Nephron progenitor cell (in vitro differentiated cells): ENCODE measurements at regions not wholly inside any gene's neighbourhood (a gene's known extent, or its start where the extent isn't known, plus 50 kb on each side); places are given as distances from the start of the nearest gene placed in this dataset.

Experiments
- DNase-seq: peaks from one replicate; pipeline ENCODE4 v3.0.0; 2021
- H3K27ac Mint-ChIP-seq: 2 replicates; pipeline ENCODE4 v1.8.0; 2021; ENCODE audit warnings: mild to moderate bottlenecking, moderate library complexity, mixed read lengths
- H3K27me3 Mint-ChIP-seq: 2 replicates; pipeline ENCODE4 v1.8.0; 2021; ENCODE audit warnings: mild to moderate bottlenecking, low read depth, mixed read lengths; ENCODE audit not compliant: poor library complexity
- H3K36me3 Mint-ChIP-seq: 2 replicates; pipeline ENCODE4 v1.8.0; 2021; ENCODE audit warnings: low read depth, mixed read lengths
- H3K4me1 Mint-ChIP-seq: 2 replicates; pipeline ENCODE4 v1.8.0; 2021; ENCODE audit warnings: mixed read lengths
- H3K4me3 Mint-ChIP-seq: 2 replicates; pipeline ENCODE4 v1.8.0; 2021; ENCODE audit warnings: mild to moderate bottlenecking, moderate library complexity, mixed read lengths
- H3K9me3 Mint-ChIP-seq: 2 replicates; pipeline ENCODE4 v1.8.0; 2021; ENCODE audit warnings: mild to moderate bottlenecking, moderate library complexity, mixed read lengths
- TF ChIP-seq, protein P1 (sequence below): fragments of 200-600 bp; sonication (generic); IDR thresholded peaks from 2 replicates; pipeline ENCODE4 v1.5.0; 2021; ENCODE audit warnings: antibody characterized with exemption

DNA sequence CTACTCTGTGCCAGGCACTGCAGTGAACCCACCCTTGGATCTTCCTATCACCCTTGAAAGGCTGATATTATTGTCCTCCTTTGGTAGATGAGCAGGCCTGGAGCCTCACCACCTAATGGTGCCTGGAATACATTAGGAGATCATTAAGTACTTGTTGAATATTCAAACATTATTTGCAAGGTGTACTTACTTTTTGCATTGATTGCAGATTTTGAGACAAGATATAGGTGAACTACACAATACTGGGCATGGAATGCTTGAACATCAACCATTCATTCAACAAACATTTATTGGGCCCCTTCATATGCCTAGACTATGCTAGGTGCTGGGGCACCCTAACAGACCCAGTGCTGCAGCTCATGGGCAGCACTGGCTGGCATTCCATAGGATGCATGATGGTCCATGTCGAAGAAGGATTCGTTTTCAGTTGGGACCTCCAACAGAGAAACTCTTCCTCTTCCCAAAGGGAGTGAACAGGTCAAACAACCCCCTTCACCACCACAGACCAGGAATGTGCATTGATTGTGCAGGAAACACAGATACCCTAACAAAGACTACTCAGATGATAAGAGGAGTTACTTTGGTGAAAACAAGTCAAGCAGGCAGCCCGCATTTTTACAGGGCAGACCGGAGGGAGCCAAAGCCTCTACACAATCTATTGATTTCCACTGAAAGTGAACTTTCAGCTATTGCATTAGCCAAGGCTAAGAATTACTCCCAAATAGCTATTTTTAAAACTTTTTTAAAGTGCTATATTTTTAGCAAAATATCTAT is 149.6 kb upstream of the SH3BP4 start:
- H3K27me3 Mint-ChIP-seq, result peaks cover 23% of the 10 kb centered on the region
- peaks cover 36% of the 10 kb centered on the region for H3K4me1 Mint-ChIP-seq
- DNase-seq, result no peak
- TF ChIP-seq, protein P1, sequence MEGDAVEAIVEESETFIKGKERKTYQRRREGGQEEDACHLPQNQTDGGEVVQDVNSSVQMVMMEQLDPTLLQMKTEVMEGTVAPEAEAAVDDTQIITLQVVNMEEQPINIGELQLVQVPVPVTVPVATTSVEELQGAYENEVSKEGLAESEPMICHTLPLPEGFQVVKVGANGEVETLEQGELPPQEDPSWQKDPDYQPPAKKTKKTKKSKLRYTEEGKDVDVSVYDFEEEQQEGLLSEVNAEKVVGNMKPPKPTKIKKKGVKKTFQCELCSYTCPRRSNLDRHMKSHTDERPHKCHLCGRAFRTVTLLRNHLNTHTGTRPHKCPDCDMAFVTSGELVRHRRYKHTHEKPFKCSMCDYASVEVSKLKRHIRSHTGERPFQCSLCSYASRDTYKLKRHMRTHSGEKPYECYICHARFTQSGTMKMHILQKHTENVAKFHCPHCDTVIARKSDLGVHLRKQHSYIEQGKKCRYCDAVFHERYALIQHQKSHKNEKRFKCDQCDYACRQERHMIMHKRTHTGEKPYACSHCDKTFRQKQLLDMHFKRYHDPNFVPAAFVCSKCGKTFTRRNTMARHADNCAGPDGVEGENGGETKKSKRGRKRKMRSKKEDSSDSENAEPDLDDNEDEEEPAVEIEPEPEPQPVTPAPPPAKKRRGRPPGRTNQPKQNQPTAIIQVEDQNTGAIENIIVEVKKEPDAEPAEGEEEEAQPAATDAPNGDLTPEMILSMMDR, result no peak
- H3K36me3 Mint-ChIP-seq, result no peaks in the 10 kb centered on the region
- peaks cover 32% of the 10 kb centered on the region for H3K9me3 Mint-ChIP-seq
- no peak overlapping the region for H3K27ac Mint-ChIP-seq
- H3K4me3 Mint-ChIP-seq, result no peak overlapping the region

- Mint-ChIP-seq H3K9me3 (no peaks in the 10 kb centered on the region), H3K27me3 (peaks cover 11% of the 10 kb centered on the region), H3K27ac (peak overlapping the region; percentile 8), H3K36me3 (no peaks in the 10 kb centered on the region), H3K4me3 (no peak overlapping the region), H3K4me1 (peaks cover 75% of the 10 kb centered on the region)
- TF ChIP-seq, protein P1, result no peak
- no peak for DNase-seq
Observed at GRCh38 chr2:234797566-234798250, 154.1 kb upstream of the SH3BP4 start.

- Mint-ChIP-seq H3K36me3 (no peaks in the 10 kb centered on the region), H3K27ac (peak overlapping the region; percentile 64), H3K9me3 (no peaks in the 10 kb centered on the region), H3K27me3 (peaks cover 11% of the 10 kb centered on the region), H3K4me3 (no peak overlapping the region), H3K4me1 (peaks cover 88% of the 10 kb centered on the region)
- peak; percentile 37 for DNase-seq
- TF ChIP-seq, protein P1, result no peak
Observed at GRCh38 chr2:234796045-234796591, 155.7 kb upstream of the SH3BP4 start.

- no peaks in the 10 kb centered on the region for H3K36me3 Mint-ChIP-seq
- H3K9me3 Mint-ChIP-seq, result no peaks in the 10 kb centered on the region
- peak overlapping the region; percentile 6 for H3K4me3 Mint-ChIP-seq
- peaks cover 8% of the 10 kb centered on the region for H3K27me3 Mint-ChIP-seq
- H3K4me1 Mint-ChIP-seq, result peaks cover 88% of the 10 kb centered on the region
- H3K27ac Mint-ChIP-seq, result no peak overlapping the region
- no peak for DNase-seq
- TF ChIP-seq, protein P1, result no peak
Observed at GRCh38 chr2:234795272-234795920, 156.4 kb upstream of the SH3BP4 start.

DNA sequence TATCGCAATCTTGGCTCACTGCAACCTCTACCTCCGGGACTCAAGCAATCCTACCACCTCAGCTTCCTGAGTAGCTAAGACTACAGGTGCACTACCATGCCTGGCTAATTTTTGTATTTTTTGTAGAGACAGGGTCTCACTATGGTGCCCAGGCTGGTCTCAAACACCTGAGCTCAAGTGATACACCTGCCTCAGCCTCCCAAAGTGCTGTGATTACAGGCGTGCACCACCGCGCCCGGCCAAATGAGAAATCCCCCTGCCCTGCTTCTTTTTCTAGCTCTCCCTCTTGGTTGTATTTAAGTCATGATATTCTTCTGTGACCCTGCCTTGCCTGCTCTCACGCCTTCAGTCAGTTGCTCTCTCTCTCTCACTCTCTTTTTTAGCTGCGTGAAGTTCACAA is 157.0 kb upstream of the SH3BP4 start:
- peak overlapping the region; percentile 6 for H3K4me3 Mint-ChIP-seq
- peaks cover 9% of the 10 kb centered on the region for H3K27me3 Mint-ChIP-seq
- no peak overlapping the region for H3K27ac Mint-ChIP-seq
- H3K4me1 Mint-ChIP-seq, result peaks cover 90% of the 10 kb centered on the region
- H3K36me3 Mint-ChIP-seq, result no peaks in the 10 kb centered on the region
- H3K9me3 Mint-ChIP-seq, result no peaks in the 10 kb centered on the region
- TF ChIP-seq, protein P1, result no peak
- no peak for DNase-seq
